ENCODE measurements at regions not wholly inside any gene's neighbourhood (a gene's known extent, or its start where the extent isn't known, plus 50 kb on each side); places are given as distances from the start of the nearest gene placed in this dataset.
"Not testable (repeated sequence)": the region's sequence is repeated elsewhere in the genome, so short reads cannot be mapped to it uniquely, and the experiment has no call there.

GRCh38 chr17:72175787-72176515, 55.1 kb downstream of the SOX9 start:
- no peak for DNase-seq (ENCODE audit: low spot score)

DNA sequence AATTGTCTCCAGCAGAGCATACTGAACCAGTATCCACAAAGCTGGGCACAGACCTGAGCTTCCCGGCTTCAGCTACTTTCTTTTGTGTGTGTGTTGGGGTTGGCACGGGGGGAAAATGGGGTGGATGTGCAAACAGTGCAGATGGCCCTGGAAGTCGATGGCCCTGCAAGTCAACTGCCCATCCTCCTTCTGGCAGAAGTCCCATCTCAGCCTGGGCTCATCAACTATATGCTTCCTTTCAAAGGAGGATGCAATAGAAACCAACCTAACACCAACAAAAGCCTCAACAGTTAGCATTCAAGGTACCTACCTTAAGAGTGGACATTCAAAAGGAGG, 55.7 kb downstream of the SOX9 start:
- DNase-seq (ENCODE audit: low spot score) = no peak

DNA sequence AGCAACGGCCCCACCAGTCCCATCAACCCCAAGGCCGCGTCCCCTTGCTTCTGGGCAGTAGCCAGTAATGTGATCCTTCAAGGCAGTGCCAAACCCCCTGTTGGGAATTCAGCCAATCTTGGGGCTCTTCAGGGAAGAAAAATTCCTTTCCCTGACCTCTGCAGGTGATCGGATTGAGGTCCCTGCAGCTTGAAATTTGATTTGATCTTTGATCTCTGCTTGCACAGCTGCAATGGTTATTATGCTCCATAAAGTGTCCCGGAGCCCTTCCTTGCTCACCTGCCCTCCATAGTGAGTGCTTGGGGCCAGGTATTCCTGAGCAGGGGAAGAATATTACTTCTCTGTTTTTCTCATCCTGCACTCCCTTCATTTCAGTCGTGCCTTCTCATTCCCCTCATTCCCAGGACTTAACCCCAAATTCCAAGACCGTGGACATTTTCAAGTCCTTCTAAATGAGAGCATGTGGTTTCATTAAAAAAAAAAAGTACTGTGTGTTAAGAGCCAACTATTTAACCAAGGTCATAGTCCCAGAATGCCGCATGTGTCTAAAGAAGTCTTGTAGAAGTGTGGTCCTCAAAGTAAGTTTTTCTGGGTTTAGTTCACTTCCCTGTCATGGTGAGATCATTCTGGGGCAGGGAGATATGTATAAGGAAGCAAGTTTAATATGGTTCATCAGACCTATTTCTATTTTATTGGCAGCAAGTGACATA, 56.3 kb downstream of the SOX9 start:
- DNase-seq (ENCODE audit: low spot score) = no peak

GRCh38 chr17:72177738-72178137, 56.9 kb downstream of the SOX9 start:
- no peak for DNase-seq (ENCODE audit: low spot score)

GRCh38 chr17:72182371-72182873, 61.6 kb downstream of the SOX9 start:
- no peak for DNase-seq (ENCODE audit: low spot score)

DNA sequence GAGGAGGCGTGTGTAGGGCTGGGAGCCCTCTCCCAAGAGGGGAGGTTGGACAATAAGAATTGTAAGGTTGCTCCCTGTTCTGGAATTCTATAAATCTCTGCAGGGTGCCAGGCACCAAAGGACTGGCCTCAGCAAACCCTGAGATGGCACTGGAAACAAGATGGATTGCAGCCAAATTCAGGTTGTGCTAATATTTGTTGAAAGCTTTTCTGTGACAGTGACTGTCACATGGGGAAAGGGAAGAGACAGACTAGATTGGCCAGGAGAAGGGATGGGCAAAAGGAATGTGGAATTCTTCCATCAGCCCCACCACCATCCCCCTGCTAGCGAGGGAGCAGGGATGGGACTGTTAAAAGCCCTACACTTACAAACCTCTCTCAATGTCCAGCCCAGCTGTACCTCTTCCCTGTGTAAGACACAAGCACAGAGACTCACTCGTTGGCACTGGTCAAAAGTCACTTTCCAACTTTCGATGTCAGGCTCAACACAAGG, 62.4 kb downstream of the SOX9 start:
- DNase-seq (ENCODE audit: low spot score) = no peak

DNA sequence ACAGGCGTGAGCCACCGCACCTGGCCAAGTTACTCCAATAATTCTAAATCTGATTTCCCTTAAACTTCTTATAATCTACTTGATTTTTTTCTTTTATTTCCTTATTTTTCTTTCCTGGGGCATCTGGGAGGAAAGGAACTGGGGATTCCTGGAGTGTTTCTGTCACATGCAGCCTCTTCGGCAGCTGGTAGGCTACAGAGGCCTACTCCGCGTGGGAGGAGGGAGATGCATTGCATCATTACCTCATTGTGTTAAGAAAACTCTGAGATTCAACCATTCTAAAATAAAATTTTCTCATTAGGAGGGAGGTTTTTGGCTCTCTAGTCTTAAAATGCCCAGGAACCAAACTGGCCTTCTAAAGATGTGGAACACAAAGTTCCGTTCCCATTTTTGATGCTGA, 64.0 kb downstream of the SOX9 start:
- no peak for DNase-seq (ENCODE audit: low spot score)

GRCh38 chr17:72185564-72185963, 64.7 kb downstream of the SOX9 start:
- no peak for DNase-seq (ENCODE audit: low spot score)

- DNase-seq (ENCODE audit: low spot score) = no peak
Measured at GRCh38 chr17:72187556-72187955, 66.7 kb downstream of the SOX9 start.

DNA sequence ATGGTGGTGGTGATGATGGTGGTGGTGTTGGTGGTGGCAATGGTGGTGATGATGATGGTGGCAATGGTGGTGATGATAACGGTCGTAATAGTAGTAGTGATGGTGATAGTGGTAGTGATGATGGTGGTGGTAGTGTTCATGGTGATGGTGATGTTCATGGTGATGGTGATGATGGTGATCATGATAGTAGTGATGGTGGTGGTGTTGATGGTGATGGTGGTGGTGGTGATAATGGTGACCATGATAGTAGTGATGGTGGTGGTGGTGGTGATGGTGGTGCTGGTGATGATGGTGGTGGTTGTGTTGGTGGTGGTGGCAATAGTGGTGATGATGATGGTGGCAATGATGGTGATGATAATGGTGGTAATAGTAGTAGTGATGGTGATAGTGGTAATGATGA, 68.0 kb downstream of the SOX9 start:
- DNase-seq (ENCODE audit: low spot score) = no peak

DNA sequence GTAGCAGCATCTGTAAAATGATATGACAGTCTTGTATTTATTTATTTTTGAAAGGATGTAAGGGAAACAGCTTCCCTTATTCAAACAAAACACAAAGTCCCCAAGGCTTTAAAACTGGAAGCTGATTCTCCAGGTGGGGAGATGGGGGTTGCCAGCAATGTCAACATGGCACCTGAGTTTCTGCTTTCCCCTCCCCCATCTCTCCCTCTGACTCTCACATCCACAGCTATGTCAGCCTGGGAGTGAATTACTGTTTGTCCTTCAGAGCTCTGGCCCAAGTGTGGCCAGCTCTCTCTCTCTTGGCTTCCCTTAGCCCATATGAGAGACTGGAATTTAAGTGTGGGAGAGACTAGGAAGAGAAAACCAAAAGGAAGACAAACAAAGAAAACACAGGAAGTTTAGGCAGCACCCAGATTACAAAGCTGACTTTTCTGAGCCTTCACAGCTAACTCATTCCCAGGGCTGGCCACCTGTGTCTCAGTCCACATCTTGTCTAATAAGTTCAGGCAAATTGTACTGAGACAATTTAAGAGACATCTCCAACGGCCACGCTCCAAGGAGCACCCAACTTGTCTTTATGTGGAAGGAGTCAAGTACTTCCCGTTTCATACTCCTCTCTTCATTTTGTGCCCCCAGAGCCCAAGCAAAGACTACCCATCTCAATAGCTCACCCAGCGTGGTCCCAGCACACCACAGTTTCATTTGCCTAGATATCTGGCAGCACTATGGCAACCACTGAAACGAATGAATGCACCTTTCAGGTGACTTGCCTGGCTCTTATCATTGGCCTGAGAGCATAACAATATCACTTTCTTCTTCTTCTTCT, 69.2 kb downstream of the SOX9 start:
- no peak for DNase-seq (ENCODE audit: low spot score)

DNA sequence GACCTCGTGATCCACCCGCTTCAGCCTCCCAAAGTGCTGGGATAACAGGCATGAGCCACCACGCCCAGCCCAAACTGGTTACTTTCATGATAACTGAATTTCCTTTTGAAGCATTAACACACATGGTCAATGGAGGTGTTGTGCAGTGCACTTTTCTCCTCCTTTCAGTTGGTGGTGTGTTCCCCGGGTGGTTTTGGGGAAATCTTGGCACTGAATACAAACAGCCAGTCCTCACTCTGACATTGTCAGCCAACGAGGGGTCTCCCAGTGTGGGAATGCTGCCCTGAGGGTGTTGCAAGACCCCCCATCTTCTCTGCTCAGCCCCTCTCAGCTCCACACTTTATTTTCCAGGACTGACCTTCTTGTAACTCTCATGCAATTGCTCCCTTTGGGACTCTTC, 70.5 kb downstream of the SOX9 start:
- no peak for DNase-seq (ENCODE audit: low spot score)

DNA sequence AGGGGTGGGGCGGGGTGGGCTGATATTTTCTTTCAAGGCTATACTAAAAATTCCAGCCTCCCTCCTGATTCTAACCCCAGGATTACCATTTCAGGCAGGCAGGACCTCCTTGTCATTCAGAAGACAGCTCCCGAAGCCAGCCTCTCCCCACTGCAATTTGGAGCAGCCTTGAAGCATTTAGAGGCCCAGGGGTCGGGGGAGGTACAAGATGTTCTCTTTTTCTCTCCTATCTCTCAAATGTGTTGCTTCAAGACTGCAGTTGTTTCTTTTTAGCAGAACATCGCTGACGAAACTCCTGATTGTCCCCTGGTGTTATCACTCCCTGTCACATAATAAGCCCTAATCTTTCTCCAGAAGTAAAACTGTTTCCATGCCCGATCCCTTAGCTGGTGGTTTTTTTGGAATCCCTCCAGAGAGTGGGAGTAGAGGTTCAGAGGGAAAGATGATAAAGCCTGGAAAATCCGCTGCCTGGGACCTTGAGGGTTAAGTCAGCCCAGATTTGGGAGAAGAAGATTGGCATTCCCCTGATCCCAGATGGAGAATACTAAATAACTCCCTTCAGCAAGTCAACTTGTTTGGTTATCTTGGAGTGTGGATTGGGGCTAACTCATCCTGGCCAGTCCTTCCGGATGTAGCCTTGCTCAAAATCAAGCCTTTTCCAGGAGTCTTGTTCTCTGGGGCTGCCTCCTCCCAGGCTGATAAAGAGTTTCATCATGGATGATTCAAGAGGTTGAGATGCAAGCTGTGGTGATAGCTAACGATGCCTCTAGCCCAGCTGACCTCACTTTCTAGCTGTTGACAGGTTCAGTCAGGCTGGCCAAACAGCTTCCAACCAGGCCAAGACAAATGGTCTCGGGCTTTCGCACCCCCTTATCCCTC, 71.3 kb downstream of the SOX9 start:
- DNase-seq (ENCODE audit: low spot score) = no peak

DNA sequence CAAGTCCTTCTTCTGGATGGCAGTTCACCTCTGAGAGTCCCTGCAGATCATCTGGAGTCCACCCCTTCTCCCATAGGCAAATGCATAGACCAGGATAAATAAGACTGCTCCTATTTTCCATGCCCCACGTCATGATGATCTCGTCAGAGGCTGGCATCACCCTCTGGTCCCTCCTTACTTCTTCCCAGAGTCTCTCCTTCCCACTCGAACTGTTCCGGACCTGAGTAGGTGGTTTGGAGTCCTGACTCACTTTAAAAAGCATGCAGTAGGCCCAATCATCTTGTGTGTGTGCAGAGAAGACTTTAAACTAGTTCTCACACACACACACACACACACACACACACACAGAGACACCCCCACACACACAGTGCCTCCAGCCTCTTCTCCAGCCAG, 72.0 kb downstream of the SOX9 start:
- DNase-seq (ENCODE audit: low spot score) = no peak

- no peak for DNase-seq (ENCODE audit: low spot score)
Measured at GRCh38 chr17:72193391-72194106, 72.7 kb downstream of the SOX9 start.

DNA sequence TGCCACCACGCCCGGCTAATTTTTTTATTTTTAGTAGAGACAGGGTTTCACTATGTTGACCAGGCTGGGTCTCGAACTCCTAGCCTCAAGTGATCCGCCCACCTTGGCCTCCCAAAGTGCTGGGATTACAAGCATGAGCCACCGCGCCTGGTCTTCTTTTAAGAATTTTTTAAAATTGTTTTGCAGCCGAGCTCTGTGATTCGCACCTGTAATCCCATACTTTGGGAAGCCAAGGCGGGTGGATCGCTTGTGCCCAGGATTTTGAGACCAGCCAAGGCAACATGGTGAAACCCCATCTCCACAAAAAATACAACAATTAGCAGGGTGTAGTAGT, 73.3 kb downstream of the SOX9 start:
- DNase-seq (ENCODE audit: low spot score) = not testable (repeated sequence)

- no peak for DNase-seq (ENCODE audit: low spot score)
Measured at GRCh38 chr17:72199256-72199655, 78.4 kb downstream of the SOX9 start.

- no peak for DNase-seq (ENCODE audit: low spot score)
Measured at GRCh38 chr17:72204742-72205141, 83.9 kb downstream of the SOX9 start.

DNA sequence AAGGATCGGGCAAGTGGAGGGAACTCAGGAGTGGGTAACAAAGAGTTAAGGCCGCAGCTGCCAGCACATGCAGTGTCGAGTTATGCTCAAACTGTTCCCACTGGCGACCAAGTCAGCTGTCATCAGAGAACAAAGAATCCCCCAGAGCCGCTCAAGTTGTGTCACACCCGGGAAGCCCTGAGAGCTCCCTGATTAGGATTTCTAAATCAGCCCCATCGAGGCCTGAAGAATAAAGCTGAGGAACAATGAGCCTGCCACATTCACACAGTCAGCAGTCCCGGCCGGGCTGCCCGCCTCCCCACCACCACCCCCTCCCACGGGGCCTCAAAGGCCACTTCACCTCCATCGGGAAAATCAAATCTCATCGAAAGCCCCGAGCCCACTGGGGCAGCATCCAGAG, 84.5 kb downstream of the SOX9 start:
- no peak for DNase-seq (ENCODE audit: low spot score)

GRCh38 chr17:72205822-72206221, 85.0 kb downstream of the SOX9 start:
- DNase-seq (ENCODE audit: low spot score) = no peak

- DNase-seq (ENCODE audit: low spot score) = no peak
Measured at GRCh38 chr17:72206376-72206775, 85.6 kb downstream of the SOX9 start.
